HG02763 (cell line): ENCODE measurements at regions not wholly inside any gene's neighbourhood (a gene's known extent, or its start where the extent isn't known, plus 50 kb on each side); places are given as distances from the start of the nearest gene placed in this dataset.
"Not testable (repeated sequence)": the region's sequence is repeated elsewhere in the genome, so short reads cannot be mapped to it uniquely, and the experiment has no call there.

Experiments
- ATAC-seq: cut with Tn5 transposase; IDR thresholded peaks from one replicate; pipeline ENCODE4 v1.9.1; 2021; ENCODE audit warnings: mild to moderate bottlenecking, moderate library complexity; ENCODE audit not compliant: unreplicated experiment

DNA sequence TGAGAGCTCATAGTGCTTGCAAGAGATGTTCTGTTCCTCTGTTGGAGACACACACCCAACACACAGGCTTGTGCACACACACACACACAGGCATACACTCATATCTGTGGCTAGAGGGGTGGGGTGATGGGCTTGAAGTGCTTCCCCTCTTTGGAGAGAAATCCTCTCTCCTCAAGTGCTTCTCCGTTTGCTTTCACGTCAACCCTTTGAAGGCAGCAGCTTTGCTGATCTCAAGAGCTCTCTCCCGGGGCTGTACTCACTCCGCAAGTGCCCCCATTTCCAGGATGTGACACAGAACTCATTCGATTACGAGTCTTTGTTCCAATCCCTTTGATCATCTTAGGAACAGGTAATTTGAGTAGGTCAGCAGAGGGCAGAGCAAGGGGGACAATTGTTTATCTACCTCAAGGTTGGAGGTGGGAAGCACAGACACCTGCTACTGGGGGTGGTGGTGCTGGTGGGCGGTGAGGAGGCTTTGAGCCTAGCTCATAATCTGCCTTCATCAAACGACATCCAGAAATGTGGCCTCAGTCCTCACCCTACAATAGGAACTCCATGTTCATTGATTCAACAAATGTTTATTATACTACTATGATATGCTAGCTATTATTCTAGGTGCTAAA, 529.8 kb upstream of the CADM1 start:
- ATAC-seq: no peak

DNA sequence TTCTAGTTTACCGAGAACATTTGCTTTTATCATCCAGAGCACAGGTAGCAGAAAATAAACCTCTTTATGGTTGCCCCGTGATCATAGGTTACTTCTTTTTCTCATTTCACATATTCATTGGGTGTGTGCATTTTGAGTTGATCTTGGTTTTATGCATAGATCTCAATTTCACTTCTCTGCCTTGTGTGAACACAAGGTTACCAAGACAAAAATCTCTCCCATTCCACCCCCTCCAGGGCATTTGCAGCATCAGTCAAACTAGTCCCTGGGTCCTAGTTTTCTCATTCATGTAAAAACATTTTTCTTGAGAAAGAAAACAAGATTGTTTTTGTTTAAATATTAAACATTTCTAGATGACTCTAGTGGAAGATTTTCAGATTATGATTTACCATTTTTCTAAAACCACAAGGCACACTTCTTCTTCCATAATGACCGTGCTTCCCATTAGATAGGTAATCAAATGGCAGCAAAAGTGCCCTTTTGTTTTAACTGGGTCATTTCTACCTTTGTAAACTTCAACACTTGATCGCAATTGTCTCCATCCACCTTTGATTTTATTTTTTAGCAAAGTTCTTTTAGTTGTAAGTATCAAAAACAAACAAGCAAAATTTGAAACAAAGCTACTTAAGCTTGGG, 526.6 kb upstream of the CADM1 start:
- no peak for ATAC-seq

- not testable (repeated sequence) for ATAC-seq
Observed at GRCh38 chr11:116028506-116028905, 524.3 kb upstream of the CADM1 start.

DNA sequence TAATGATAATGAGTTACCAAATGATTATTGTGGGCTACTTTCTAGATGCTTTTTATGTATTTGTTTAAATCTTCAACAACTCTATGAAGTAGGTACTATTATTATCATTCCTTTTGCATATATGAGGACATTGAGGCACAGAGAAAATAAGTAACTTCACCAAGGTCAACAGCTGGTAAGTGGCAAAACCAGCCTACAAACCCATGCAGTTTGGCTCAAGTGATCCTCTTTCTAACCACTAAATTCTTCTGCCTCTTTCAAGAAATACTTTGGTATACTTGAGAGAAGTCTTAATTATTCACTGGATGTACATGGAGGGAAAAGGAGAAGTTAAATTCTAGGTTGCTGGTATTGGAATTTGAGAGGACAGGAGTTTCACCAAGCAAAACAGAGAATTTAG, 495.2 kb upstream of the CADM1 start:
- ATAC-seq: no peak

DNA sequence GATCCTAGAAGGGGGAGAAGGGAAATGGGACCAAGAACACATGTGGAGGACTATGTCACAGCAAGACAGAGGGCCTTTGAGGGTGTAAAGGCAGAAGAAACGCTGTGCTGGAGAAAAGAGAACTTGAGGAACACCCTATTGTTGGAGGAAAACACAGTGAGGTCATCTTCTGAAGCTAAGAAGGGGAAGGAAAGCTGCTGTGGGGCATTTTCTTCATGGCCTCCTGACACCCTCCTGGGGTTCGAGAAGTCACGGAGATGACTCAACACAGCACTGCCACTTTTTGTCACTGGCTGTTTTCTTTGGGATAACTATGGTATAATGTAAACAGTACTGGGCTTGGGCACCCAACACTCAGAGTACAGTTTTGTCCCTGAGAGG, 492.6 kb upstream of the CADM1 start:
- ATAC-seq: peak; percentile 14

- peak; percentile 97 for ATAC-seq
Observed at GRCh38 chr11:115996125-115996807, 492.1 kb upstream of the CADM1 start.

GRCh38 chr11:115993590-115993989, 489.4 kb upstream of the CADM1 start:
- ATAC-seq: no peak

GRCh38 chr11:115990004-115990447, 485.8 kb upstream of the CADM1 start:
- no peak for ATAC-seq

DNA sequence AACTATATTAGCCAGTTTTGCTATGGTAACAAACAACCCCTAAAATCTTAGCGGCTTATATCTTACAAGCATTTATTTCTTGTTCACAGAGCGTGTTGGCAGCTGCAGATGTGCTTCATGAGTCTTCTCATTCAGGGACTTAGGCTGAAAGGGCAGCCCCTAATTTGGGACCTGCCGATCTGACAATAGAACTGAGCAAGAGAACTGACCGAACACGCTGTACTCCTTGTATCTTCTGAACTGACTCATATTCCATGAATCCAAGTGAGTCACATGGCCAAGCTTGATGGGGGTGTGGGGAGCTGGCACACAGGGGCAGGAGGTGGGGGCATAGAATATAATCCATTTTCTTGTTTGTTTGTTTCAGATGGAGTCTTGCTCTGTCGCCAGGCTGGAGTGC, 481.7 kb upstream of the CADM1 start:
- no peak for ATAC-seq

DNA sequence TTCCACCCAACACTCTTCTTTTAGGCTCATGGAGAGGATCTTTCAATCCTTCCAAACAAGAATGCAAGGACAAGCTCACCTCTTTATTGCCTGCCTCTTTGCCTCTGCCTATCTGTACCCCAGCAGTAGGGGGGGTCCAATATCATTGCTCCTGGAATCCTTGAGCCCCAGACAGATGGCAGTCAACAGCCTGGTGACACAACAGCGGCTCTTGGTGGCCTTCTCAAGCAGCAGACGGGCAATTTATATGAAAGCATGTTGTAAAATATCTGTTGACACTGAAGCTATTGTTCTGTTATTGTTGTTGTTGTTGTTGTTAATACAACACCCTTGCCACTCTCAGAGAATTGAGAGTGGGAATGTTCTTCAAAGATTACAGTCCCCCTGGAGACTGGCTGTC, 480.0 kb upstream of the CADM1 start:
- ATAC-seq: no peak

DNA sequence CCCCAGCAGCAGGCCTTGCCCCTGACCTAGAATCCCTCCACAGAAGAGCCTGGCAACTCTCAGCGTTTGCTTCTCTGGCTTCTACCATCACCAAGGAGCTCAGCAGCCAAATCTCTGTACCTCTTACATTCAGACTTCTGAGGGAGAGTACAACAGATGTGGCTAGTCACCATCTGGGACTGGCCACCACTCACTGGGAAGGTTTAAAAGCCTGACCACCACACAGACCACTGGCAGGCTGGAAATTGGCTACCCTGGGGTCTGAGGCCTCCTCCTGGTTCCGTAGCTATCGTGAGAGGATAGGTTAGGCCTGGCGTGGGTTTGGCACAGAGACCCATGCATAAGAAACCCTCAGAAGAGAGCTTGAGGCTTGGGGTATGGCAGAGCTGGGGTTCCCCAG, 478.5 kb upstream of the CADM1 start:
- ATAC-seq: no peak

DNA sequence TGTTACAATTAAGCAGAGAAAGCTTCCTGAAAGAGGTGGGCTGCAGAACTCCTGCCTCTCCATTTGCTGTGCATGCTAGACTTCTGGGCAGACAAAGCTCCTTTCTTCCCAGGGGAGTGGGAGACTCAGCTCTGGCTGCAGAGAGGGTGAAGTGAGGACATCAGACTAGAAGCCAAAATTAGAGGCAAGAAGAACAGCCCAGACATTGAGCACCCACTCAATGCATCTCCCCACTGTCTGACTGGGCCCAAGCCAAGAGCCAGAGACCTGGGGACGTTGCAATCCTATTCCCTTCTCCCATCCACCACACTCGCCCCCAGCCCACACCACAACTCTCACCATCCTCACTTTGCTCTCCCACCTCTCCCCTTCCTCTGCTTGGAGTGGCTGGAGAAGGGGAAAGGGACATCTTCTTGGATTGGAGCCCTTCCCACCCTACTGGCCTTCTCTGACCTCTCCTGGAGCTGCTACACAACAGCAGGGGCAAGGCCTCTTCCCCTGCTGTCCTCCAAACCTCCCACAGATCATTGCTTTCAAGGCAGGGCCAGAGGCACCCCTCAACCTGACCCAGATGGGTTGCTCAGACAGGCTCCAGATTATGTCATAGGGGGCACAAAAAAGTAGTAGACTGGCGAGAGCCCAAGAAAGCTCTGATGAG, 477.7 kb upstream of the CADM1 start:
- ATAC-seq: no peak

GRCh38 chr11:115981104-115981481, 476.9 kb upstream of the CADM1 start:
- ATAC-seq: no peak

DNA sequence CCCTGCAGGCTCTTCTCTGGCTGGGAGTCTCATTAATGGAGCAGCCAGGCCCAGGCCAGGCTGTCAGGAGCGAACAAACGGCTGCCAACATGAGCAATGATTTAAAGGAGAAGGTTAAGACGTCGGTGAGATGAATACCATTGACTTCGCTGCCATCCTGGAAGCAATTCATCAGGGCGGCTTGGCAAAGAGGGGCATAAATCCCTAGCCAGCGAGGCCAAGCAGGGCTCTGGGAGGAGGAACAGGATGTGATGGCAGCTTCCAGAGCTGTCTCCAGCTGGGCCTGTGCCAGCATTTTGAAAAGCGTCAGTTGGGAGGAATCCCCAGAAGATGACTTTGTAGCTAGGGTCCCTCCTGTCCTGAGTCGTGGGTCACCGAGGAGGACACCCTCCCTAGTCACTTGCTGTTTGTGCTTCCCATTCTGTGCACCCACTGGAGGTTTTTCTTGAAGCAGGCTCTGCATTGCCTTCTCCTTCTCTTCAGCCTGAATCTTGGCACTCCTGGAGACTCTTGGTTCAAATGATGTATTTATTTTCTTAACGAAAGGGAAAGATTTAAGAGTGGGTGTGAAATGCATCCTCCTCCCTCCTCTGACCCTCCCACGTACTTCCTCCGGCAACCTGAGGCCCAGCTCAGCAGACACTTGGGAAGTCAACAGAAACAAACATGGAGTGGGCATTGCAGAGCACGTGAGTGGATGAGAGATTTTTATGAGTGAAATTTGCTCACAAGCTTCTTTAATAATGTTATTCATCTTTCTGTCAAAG, 476.3 kb upstream of the CADM1 start:
- ATAC-seq: no peak

GRCh38 chr11:115974703-115975102, 470.5 kb upstream of the CADM1 start:
- no peak for ATAC-seq

DNA sequence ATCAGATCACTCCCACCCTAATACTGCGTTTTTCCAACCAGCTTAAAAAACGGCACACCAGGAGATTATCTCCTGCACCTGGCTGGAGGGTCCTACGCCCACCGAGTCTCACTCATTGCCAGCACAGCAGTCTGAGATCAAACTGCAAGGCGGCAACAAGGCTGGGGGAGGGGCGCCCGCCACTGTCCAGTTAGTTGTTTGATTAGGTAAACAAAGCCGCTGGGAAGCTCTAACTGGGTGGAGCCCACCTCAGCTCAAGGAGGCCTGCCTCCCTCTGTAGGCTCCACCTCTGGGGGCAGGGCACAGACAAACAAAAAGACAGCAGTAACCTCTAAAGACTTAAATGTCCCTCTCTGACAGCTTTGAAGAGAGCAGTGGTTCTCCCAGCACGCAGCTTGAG, 463.0 kb upstream of the CADM1 start:
- not testable (repeated sequence) for ATAC-seq

GRCh38 chr11:115965767-115966504, 461.7 kb upstream of the CADM1 start:
- no peak for ATAC-seq

DNA sequence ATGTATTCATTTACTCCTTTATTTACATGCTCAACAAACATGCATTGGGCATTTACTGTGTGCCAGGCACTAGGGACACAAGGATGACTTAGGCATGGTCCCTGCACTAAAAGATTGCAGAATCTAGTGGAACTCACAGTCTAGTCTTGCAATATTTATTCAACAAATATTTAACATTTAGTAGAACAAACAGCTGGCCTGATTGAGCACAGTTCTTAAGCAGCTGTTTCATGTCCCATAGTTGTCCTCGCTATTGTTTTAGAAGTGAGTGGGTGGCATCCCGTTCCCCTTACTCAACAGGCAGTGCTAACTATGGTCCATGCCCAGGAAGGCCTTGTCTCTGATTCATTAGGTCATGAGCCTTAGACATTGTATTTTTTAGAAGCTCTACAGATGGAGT, 459.9 kb upstream of the CADM1 start:
- no peak for ATAC-seq

DNA sequence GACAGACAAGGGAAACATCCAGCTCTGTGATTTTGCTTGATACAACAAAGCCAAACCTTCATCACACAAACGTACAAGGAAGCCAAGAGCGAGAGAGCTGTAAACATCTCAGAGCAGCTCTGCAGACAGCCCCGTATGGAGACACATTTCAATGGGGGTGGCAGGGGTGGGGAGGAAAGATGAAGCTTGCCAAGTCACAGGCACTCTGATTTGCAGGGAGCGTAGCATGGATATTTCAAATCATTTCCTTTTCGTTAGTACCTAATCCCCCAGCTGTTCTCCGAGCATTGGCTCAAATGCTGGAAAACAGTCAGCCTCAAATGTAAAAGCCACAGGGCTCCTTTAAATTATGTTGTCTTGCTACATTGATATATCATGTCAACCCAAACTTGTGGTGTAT, 458.9 kb upstream of the CADM1 start:
- no peak for ATAC-seq
